C4-2B (cell line): ENCODE measurements at regions not wholly inside any gene's neighbourhood (a gene's known extent, or its start where the extent isn't known, plus 50 kb on each side); places are given as distances from the start of the nearest gene placed in this dataset.

Source experiments
- H3K27ac ChIP-seq: fragments of 450-650 bp; 2 replicates; pipeline ENCODE4 v1.5.1; 2017
- ZFX ChIP-seq: fragments of 450-650 bp; IDR thresholded peaks from 2 replicates; pipeline ENCODE4 v1.6.1; 2017
- TF ChIP-seq, protein P1 (sequence below): fragments of 450-650 bp; conservative IDR thresholded peaks from 2 replicates; pipeline ENCODE4 v1.5.1; 2017; ENCODE audit warnings: mild to moderate bottlenecking

DNA sequence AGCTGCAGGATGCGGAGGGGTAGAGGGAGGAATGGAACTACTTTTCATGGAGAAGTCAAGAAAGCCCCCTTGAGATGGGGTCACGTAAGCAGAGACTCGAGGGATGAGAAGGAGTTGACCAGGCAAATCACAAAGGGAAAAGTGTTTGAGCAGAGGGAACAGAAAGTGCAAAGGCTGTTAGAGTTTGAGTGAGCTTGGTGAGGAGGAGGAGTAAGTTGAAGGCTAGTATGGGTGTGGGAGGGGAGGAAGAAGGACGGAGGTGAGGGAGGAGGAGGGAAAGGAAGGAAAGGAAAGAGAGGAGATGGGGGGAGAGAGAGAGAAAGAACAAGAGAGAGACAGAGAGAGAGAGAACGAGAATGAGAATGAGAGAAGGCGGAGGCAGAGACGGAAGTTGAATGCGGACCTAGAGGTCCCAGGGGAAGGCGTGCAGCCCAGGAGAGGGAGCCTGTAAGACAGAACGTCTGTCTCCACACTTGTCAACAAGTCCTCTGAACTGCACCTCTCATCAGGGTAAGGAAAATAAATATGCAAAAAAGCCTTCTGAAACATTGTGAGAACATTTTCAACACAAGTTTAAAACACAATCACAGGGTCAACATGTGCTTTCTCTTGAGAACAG is 279.8 kb upstream of the EEF2KMT start:
- H3K27ac ChIP-seq = no peak overlapping the region
- TF ChIP-seq, protein P1, sequence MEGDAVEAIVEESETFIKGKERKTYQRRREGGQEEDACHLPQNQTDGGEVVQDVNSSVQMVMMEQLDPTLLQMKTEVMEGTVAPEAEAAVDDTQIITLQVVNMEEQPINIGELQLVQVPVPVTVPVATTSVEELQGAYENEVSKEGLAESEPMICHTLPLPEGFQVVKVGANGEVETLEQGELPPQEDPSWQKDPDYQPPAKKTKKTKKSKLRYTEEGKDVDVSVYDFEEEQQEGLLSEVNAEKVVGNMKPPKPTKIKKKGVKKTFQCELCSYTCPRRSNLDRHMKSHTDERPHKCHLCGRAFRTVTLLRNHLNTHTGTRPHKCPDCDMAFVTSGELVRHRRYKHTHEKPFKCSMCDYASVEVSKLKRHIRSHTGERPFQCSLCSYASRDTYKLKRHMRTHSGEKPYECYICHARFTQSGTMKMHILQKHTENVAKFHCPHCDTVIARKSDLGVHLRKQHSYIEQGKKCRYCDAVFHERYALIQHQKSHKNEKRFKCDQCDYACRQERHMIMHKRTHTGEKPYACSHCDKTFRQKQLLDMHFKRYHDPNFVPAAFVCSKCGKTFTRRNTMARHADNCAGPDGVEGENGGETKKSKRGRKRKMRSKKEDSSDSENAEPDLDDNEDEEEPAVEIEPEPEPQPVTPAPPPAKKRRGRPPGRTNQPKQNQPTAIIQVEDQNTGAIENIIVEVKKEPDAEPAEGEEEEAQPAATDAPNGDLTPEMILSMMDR = no peak
- no peak for TF ChIP-seq ZFX

GRCh38 chr16:5374184-5374583 is 276.6 kb upstream of the EEF2KMT start:
- TF ChIP-seq, protein P1 = no peak
- no peak for TF ChIP-seq ZFX
- H3K27ac ChIP-seq = no peak overlapping the region

- no peak for TF ChIP-seq ZFX
- TF ChIP-seq, protein P1 = no peak
Measured at GRCh38 chr16:5367951-5368350, 270.4 kb upstream of the EEF2KMT start.

DNA sequence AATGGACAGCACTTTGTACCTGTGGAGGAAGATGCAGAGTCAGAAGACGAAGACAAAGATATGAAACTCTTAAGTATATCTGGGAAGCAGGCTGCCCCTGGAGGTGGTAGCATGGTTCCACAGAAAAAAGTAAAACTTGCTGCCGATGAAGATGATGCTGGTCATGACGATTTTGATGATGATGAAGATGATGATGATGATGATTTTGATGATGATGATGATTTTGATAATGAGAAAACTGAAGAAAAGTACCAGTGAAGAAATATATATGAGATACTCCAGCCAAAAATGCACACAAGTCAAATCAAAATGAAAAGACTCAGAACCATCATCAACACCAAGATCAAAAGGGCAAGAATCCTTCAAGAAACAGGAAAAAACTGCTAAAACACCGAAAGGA is 268.5 kb upstream of the EEF2KMT start:
- no peak overlapping the region for H3K27ac ChIP-seq
- TF ChIP-seq, protein P1 = no peak
- no peak for TF ChIP-seq ZFX

More at GRCh38 chr16:5367951-5368350, 270.4 kb upstream of the EEF2KMT start:
- H3K27ac ChIP-seq = no peak overlapping the region

- TF ChIP-seq ZFX = no peak
- TF ChIP-seq, protein P1 = no peak
- no peak overlapping the region for H3K27ac ChIP-seq
Measured at GRCh38 chr16:5364186-5364585, 266.6 kb upstream of the EEF2KMT start.

GRCh38 chr16:5361322-5361721 is 263.7 kb upstream of the EEF2KMT start:
- TF ChIP-seq, protein P1 = no peak
- TF ChIP-seq ZFX = no peak
- no peak overlapping the region for H3K27ac ChIP-seq

GRCh38 chr16:5354645-5355044 is 257.1 kb upstream of the EEF2KMT start:
- TF ChIP-seq ZFX = no peak
- TF ChIP-seq, protein P1 = no peak
- H3K27ac ChIP-seq = no peak overlapping the region
